ENCODE measurements at regions not wholly inside any gene's neighbourhood (a gene's known extent, or its start where the extent isn't known, plus 50 kb on each side); places are given as distances from the start of the nearest gene placed in this dataset.
"Not testable (repeated sequence)": the region's sequence is repeated elsewhere in the genome, so short reads cannot be mapped to it uniquely, and the experiment has no call there.

DNA sequence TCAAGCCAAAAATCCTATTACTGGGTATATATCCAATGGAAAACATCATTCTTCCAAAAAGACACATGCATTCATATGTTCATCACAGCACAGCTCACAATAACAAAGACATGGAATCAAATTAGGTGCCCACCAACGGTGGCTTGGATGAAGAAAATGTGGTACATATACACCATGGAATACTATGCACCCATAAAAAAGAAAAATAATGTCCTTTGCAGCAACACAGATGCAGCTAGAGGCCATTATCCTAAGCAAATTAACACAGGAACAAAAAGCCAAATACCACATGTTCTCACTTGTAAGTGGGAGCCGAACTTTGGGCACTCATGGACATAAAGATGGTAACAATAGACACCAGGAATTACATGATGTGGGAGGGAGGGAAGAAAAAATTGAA, 113.6 kb downstream of the MRPL39 start:
- H3K27me3 ChIP-seq (ENCODE audit: control insufficient read depth in 3 of 3, insufficient read depth in 3 of 3, low read length in 3 of 3), result no peaks in the 10 kb centered on the region
- WGBS, 3 donors, result 78 to 90% (median 89%) methylated on average over 2 of the region's 2 CpGs
- H3K4me1 ChIP-seq (ENCODE audit: control insufficient read depth in 3 of 3, insufficient read depth in 2 of 3, low read depth in 1 of 3, low read length in 2 of 3), result no peaks in the 10 kb centered on the region
- DNase-seq (no peak), FAIRE-seq (no peak)
- H3K4me3 ChIP-seq (ENCODE audit: low read depth in 1 of 3, low read length in 3 of 3), result no peak overlapping the region
- no peak overlapping the region for H3K27ac ChIP-seq (ENCODE audit: low read depth in 1 of 3, low read length in 2 of 3)
- H3K36me3 ChIP-seq (ENCODE audit: control insufficient read depth in 3 of 3, insufficient read depth in 2 of 3, low read depth in 1 of 3, low read length in 3 of 3), result no peaks in the 10 kb centered on the region
- no peaks in the 10 kb centered on the region for H3K9me3 ChIP-seq (ENCODE audit: control insufficient read depth in 2 of 2, insufficient read depth in 1 of 2, low read depth in 1 of 2, low read length in 1 of 2)

DNA sequence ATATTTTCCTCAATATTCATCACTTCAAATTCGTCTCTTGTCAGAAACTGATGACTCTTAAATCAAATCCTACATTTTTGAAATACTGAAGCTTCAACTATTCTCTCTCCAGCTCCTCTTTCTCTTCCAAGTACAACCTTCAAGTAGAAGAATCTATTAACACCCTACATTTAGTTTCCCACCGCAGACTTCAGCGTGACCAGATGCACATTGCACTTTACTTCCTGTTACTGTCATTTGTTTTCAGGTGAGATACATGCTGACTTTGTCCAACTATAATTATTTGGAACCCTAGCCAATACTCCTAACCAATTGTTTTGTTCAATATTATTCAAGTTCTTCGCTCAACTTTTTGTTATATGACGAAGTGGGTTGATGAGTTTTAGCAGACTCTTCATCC, 116.0 kb downstream of the MRPL39 start:
- FAIRE-seq, result no peak
- DNase-seq, result no peak
- no peak overlapping the region for H3K27ac ChIP-seq (ENCODE audit: low read depth in 1 of 3, low read length in 2 of 3)
- no peak overlapping the region for H3K4me3 ChIP-seq (ENCODE audit: low read depth in 1 of 3, low read length in 3 of 3)
- 76 to 83% (median 82%) methylated on average over 5 of the region's 5 CpGs for WGBS, 3 donors
- H3K27me3 ChIP-seq (ENCODE audit: control insufficient read depth in 3 of 3, insufficient read depth in 3 of 3, low read length in 3 of 3), result no peaks in the 10 kb centered on the region
- H3K36me3 ChIP-seq (ENCODE audit: control insufficient read depth in 3 of 3, insufficient read depth in 2 of 3, low read depth in 1 of 3, low read length in 3 of 3), result no peaks in the 10 kb centered on the region
- H3K4me1 ChIP-seq (ENCODE audit: control insufficient read depth in 3 of 3, insufficient read depth in 2 of 3, low read depth in 1 of 3, low read length in 2 of 3), result no peaks in the 10 kb centered on the region
- H3K9me3 ChIP-seq (ENCODE audit: control insufficient read depth in 2 of 2, insufficient read depth in 1 of 2, low read depth in 1 of 2, low read length in 1 of 2), result no peaks in the 10 kb centered on the region

DNA sequence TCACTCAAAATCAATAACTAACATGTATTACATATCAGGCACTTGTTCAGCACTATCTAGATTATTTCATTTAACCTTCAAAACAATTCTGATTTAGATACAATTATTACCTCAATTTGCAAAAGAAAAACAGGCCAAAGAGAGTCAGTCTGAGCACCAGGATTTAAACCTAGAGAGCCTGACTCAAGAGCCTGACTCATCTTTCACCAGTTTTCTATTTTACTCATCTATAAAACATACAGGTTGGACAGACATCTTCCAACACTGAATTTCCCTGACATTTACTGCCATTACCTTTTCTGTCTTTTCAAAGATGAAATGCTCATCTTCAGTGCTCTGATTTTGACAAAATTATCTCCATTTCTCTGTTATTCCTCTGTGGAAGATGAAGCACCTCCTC, 116.5 kb downstream of the MRPL39 start:
- Histone ChIP-seq H3K4me3 (ENCODE audit: low read depth in 1 of 3, low read length in 3 of 3) (no peak overlapping the region), H3K27me3 (ENCODE audit: control insufficient read depth in 3 of 3, insufficient read depth in 3 of 3, low read length in 3 of 3) (no peaks in the 10 kb centered on the region), H3K27ac (ENCODE audit: low read depth in 1 of 3, low read length in 2 of 3) (no peak overlapping the region), H3K4me1 (ENCODE audit: control insufficient read depth in 3 of 3, insufficient read depth in 2 of 3, low read depth in 1 of 3, low read length in 2 of 3) (no peaks in the 10 kb centered on the region), H3K36me3 (ENCODE audit: control insufficient read depth in 3 of 3, insufficient read depth in 2 of 3, low read depth in 1 of 3, low read length in 3 of 3) (no peaks in the 10 kb centered on the region), H3K9me3 (ENCODE audit: control insufficient read depth in 2 of 2, insufficient read depth in 1 of 2, low read depth in 1 of 2, low read length in 1 of 2) (no peaks in the 10 kb centered on the region)
- DNase-seq, result no peak
- FAIRE-seq, result no peak

DNA sequence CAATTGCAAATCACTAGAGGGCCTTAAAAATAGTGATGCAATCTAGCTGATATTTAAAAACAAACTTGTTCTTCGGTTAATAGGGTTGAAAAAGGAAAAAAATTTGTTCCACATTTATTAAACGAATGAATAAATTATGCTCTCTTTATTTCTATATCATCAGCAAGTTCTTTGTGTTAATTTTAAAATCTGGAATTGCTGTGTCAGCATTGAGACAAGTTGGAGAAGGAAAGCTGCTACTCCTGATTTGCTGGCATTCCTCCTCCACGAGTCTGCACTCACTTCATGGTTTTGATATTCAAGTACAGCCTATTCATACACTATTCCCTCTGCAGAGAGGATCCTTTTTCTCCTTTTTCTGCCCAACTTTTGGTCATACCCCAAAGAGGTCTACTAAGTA, 117.6 kb downstream of the MRPL39 start:
- Histone ChIP-seq H3K4me3 (ENCODE audit: low read depth in 1 of 3, low read length in 3 of 3) (no peak overlapping the region), H3K36me3 (ENCODE audit: control insufficient read depth in 3 of 3, insufficient read depth in 2 of 3, low read depth in 1 of 3, low read length in 3 of 3) (no peaks in the 10 kb centered on the region), H3K4me1 (ENCODE audit: control insufficient read depth in 3 of 3, insufficient read depth in 2 of 3, low read depth in 1 of 3, low read length in 2 of 3) (no peaks in the 10 kb centered on the region), H3K27ac (ENCODE audit: low read depth in 1 of 3, low read length in 2 of 3) (no peak overlapping the region), H3K9me3 (ENCODE audit: control insufficient read depth in 2 of 2, insufficient read depth in 1 of 2, low read depth in 1 of 2, low read length in 1 of 2) (no peaks in the 10 kb centered on the region), H3K27me3 (ENCODE audit: control insufficient read depth in 3 of 3, insufficient read depth in 3 of 3, low read length in 3 of 3) (no peaks in the 10 kb centered on the region)
- FAIRE-seq (no peak), DNase-seq (no peak)
- 55 to 79% (median 60%) methylated on average over 3 of the region's 3 CpGs for WGBS, 3 donors

DNA sequence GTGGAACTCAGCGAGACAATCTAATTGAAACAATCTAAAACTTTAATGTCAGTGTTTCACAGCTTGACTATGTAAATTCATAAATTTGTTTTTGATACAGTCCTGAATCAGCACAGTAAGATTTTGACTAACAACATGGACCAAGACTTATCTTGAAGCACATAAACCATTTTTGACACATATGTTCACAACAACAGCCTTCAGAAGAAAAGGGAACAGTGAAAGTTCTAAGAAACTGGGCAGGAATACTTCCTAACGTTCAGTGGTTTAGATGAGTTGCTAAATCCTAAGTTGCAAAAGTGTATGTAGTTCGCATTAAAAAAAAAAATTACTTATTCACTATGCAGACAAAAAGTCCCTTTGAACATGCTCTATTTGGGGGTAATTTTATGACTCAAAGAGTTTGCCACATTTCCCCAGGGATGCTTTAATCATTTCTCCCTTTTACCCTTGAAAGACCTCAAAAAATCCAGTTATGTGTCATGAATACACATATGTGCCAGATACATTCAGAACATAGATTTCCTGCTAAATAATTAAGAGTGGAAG, 120.2 kb downstream of the MRPL39 start:
- Histone ChIP-seq H3K4me3 (ENCODE audit: low read depth in 1 of 3, low read length in 3 of 3) (no peak overlapping the region), H3K4me1 (ENCODE audit: control insufficient read depth in 3 of 3, insufficient read depth in 2 of 3, low read depth in 1 of 3, low read length in 2 of 3) (no peaks in the 10 kb centered on the region), H3K9me3 (ENCODE audit: control insufficient read depth in 2 of 2, insufficient read depth in 1 of 2, low read depth in 1 of 2, low read length in 1 of 2) (peaks cover 0 to 4% of the 10 kb centered on the region in 2 donors), H3K27me3 (ENCODE audit: control insufficient read depth in 3 of 3, insufficient read depth in 3 of 3, low read length in 3 of 3) (no peaks in the 10 kb centered on the region), H3K36me3 (ENCODE audit: control insufficient read depth in 3 of 3, insufficient read depth in 2 of 3, low read depth in 1 of 3, low read length in 3 of 3) (no peaks in the 10 kb centered on the region), H3K27ac (ENCODE audit: low read depth in 1 of 3, low read length in 2 of 3) (no peak overlapping the region)
- FAIRE-seq, result no peak
- 61 to 74% (median 63%) methylated on average over 3 of the region's 3 CpGs for WGBS, 3 donors
- DNase-seq, result no peak

DNA sequence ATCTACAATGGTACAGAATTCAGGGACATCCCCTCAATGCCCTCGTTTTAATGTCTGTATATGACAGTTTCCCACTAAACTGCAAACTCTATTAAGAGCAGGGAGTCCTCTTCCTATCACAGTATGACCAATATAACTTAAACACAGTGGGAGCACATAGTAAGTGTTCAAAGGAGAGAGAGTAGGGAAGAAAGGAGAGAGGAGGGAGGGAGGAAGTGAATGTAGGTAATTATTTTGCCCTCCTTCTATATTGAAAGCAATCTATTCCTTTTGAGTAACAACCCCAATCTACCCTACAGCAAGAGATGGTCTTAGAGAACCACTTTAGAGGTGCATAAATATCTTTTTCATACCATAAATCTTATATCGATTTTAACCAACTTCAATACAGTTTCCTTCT, 121.4 kb downstream of the MRPL39 start:
- H3K4me3 ChIP-seq (ENCODE audit: low read depth in 1 of 3, low read length in 3 of 3), result no peak overlapping the region
- H3K36me3 ChIP-seq (ENCODE audit: control insufficient read depth in 3 of 3, insufficient read depth in 2 of 3, low read depth in 1 of 3, low read length in 3 of 3), result no peaks in the 10 kb centered on the region
- DNase-seq (no peak), FAIRE-seq (no peak)
- WGBS, 3 donors, result 55 to 72% (median 56%) methylated on average over 2 of the region's 2 CpGs
- no peaks in the 10 kb centered on the region for H3K4me1 ChIP-seq (ENCODE audit: control insufficient read depth in 3 of 3, insufficient read depth in 2 of 3, low read depth in 1 of 3, low read length in 2 of 3)
- no peak overlapping the region for H3K27ac ChIP-seq (ENCODE audit: low read depth in 1 of 3, low read length in 2 of 3)
- H3K27me3 ChIP-seq (ENCODE audit: control insufficient read depth in 3 of 3, insufficient read depth in 3 of 3, low read length in 3 of 3), result no peaks in the 10 kb centered on the region
- peaks cover 0 to 4% of the 10 kb centered on the region in 2 donors for H3K9me3 ChIP-seq (ENCODE audit: control insufficient read depth in 2 of 2, insufficient read depth in 1 of 2, low read depth in 1 of 2, low read length in 1 of 2)

DNA sequence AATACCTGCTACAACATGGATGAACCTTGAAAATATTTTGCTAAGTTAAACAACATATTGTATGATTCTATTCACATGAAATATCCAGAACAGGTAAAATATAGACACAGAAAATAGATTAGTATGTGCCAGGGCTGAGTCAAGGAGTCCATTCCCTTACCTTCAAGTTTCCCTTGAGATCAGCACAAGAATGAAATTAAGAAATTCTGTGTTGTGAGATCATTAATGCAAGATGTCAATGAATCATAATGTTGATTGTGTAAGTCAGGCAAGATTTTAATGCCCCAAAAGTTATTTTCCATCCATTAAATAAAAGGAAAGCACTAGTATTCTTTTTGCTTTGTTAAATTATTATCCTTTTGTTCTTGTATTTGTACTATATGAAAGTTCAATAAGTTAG, 139.4 kb downstream of the MRPL39 start:
- no peaks in the 10 kb centered on the region for H3K4me1 ChIP-seq (ENCODE audit: control insufficient read depth in 3 of 3, insufficient read depth in 2 of 3, low read depth in 1 of 3, low read length in 2 of 3)
- H3K27ac ChIP-seq (ENCODE audit: low read depth in 1 of 3, low read length in 2 of 3), result no peak overlapping the region
- no peak overlapping the region for H3K4me3 ChIP-seq (ENCODE audit: low read depth in 1 of 3, low read length in 3 of 3)
- no peaks in the 10 kb centered on the region for H3K36me3 ChIP-seq (ENCODE audit: control insufficient read depth in 3 of 3, insufficient read depth in 2 of 3, low read depth in 1 of 3, low read length in 3 of 3)
- H3K9me3 ChIP-seq (ENCODE audit: control insufficient read depth in 2 of 2, insufficient read depth in 1 of 2, low read depth in 1 of 2, low read length in 1 of 2), result no peaks in the 10 kb centered on the region
- H3K27me3 ChIP-seq (ENCODE audit: control insufficient read depth in 3 of 3, insufficient read depth in 3 of 3, low read length in 3 of 3), result no peaks in the 10 kb centered on the region
- DNase-seq, result no peak
- FAIRE-seq, result no peak

DNA sequence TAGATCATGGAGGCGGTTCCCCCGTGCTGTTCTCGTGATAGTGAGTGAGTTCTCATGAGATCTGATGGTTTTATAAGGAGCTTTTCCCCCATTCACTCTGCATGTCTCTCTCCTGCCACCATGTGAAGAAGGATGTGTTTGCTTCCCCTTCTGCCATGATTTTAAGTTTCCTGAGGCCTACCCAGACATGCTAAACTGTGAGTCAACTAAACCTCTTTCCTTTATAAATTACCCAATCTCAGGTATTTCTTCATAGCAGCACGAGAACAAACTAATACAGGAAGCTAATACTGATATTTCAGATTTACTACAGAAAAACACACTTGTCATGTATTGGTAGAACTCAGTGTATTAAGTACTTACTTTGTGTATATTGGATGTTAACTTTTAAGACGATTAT, 140.2 kb downstream of the MRPL39 start:
- not testable (repeated sequence) for DNase-seq; H3K36me3 ChIP-seq (ENCODE audit: control insufficient read depth in 3 of 3, insufficient read depth in 2 of 3, low read depth in 1 of 3, low read length in 3 of 3); H3K27ac ChIP-seq (ENCODE audit: low read depth in 1 of 3, low read length in 2 of 3); H3K27me3 ChIP-seq (ENCODE audit: control insufficient read depth in 3 of 3, insufficient read depth in 3 of 3, low read length in 3 of 3); H3K4me1 ChIP-seq (ENCODE audit: control insufficient read depth in 3 of 3, insufficient read depth in 2 of 3, low read depth in 1 of 3, low read length in 2 of 3); FAIRE-seq; H3K4me3 ChIP-seq (ENCODE audit: low read depth in 1 of 3, low read length in 3 of 3); H3K9me3 ChIP-seq (ENCODE audit: control insufficient read depth in 2 of 2, insufficient read depth in 1 of 2, low read depth in 1 of 2, low read length in 1 of 2)
- WGBS, 3 donors, result 64 to 84% (median 73%) methylated on average over 5 of the region's 5 CpGs

DNA sequence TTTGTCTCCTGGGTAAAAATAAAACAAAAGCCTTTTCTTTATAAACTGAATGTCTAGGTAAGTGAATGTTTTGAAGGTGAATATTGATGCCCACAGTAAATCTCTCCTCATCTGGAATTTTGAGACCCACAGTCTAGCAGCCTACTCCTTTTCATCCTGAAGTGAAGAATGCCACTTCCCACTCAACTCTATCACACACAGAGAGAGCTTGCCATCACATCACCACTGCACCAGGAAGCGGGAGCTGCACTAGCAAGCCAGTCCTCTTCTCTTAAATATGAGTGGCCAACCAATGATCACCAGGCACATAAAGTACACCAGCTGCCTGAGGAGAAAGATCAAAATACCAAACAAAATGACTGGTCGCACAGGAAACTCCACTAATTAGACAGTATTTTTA, 140.8 kb downstream of the MRPL39 start:
- Histone ChIP-seq H3K27ac (ENCODE audit: low read depth in 1 of 3, low read length in 2 of 3) (no peak overlapping the region), H3K9me3 (ENCODE audit: control insufficient read depth in 2 of 2, insufficient read depth in 1 of 2, low read depth in 1 of 2, low read length in 1 of 2) (no peaks in the 10 kb centered on the region), H3K4me3 (ENCODE audit: low read depth in 1 of 3, low read length in 3 of 3) (no peak overlapping the region), H3K4me1 (ENCODE audit: control insufficient read depth in 3 of 3, insufficient read depth in 2 of 3, low read depth in 1 of 3, low read length in 2 of 3) (no peaks in the 10 kb centered on the region), H3K27me3 (ENCODE audit: control insufficient read depth in 3 of 3, insufficient read depth in 3 of 3, low read length in 3 of 3) (no peaks in the 10 kb centered on the region), H3K36me3 (ENCODE audit: control insufficient read depth in 3 of 3, insufficient read depth in 2 of 3, low read depth in 1 of 3, low read length in 3 of 3) (no peaks in the 10 kb centered on the region)
- FAIRE-seq, result no peak
- WGBS, 3 donors, result 89 to 95% (median 89%) methylated on average over 2 of the region's 2 CpGs
- no peak for DNase-seq
